ENCODE measurements at regions not wholly inside any gene's neighbourhood (a gene's known extent, or its start where the extent isn't known, plus 50 kb on each side); places are given as distances from the start of the nearest gene placed in this dataset.

GRCh38 chr16:48816393-48816792 lies 206.4 kb upstream of the N4BP1 start:
- Histone ChIP-seq H3K9me3 (no peaks in the 10 kb centered on the region), H3K4me1 (no peaks in the 10 kb centered on the region), H3K27me3 (peaks cover 9% of the 10 kb centered on the region), H3K4me3 (no peak overlapping the region), H3K27ac (no peak overlapping the region), H3K36me3 (no peaks in the 10 kb centered on the region)
- no peak for TF ChIP-seq POLR2A (IDR thresholded peaks at IDR 0.05)
- intact Hi-C loops (cut with DNase I; ENCODE audit: low total_unique reads) (no loop called here), in situ Hi-C loops (cut with MboI; ENCODE audit: low pct_ligation_motif_present in 1 of 4, low pct_unique_long_range_greater_than_20kb in 1 of 4, low sequenced_read_pairs in 3 of 4) (no loop called here)
- DNase-seq: no peak

- no peak overlapping the region for H3K4me3 ChIP-seq
- DNase-seq: no peak
- H3K9me3 ChIP-seq: no peaks in the 10 kb centered on the region
- intact Hi-C loops (cut with DNase I; ENCODE audit: low total_unique reads) (no loop called here), in situ Hi-C loops (cut with MboI; ENCODE audit: low pct_ligation_motif_present in 1 of 4, low pct_unique_long_range_greater_than_20kb in 1 of 4, low sequenced_read_pairs in 3 of 4) (no loop called here)
- TF ChIP-seq EP300 (IDR thresholded peaks at IDR 0.05; ENCODE audit: low read depth) (no peak), POLR2A (IDR thresholded peaks at IDR 0.05) (no peak)
- H3K27me3 ChIP-seq: peaks cover 22% of the 10 kb centered on the region
- 33 to 68% methylated on average over 1 to 8 of the region's 8 CpGs for WGBS, 2 donors (ENCODE audit: low coverage in 1 of 2)
- no peak overlapping the region for H3K27ac ChIP-seq
- H3K36me3 ChIP-seq: no peaks in the 10 kb centered on the region
- no peaks in the 10 kb centered on the region for H3K4me1 ChIP-seq
Measured at GRCh38 chr16:48814994-48815393, 205.0 kb upstream of the N4BP1 start.

DNA sequence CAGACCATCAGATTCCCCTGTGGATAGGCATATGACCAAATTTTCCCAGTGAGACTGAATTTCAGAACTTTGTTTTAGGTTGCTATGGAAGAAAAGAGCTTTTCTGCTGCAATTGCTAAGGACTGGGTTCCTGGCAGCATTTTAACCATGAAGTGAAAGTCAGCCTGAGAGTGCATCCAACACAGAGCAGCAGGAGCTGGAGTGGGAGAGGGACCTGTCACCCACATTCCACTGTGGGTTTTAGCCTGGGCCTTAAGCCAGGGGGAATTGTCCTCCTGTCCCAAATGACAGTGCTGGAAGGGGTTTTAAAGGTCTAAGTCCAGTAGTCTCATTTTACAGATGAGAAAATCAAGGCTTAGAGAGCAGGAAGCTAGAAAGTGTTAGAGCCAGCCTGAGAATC lies 203.5 kb upstream of the N4BP1 start:
- in situ Hi-C loops (cut with MboI; ENCODE audit: low pct_ligation_motif_present in 1 of 4, low pct_unique_long_range_greater_than_20kb in 1 of 4, low sequenced_read_pairs in 3 of 4): no loop called here
- no peak for TF ChIP-seq POLR2AphosphoS5 (IDR thresholded peaks at IDR 0.05)
- TF ChIP-seq CTCF (IDR thresholded peaks at IDR 0.05): no peak
- no peaks in the 10 kb centered on the region for H3K9me3 ChIP-seq
- no peaks in the 10 kb centered on the region for H3K4me1 ChIP-seq
- H3K27ac ChIP-seq: no peak overlapping the region
- H3K27me3 ChIP-seq: peaks cover 32% of the 10 kb centered on the region
- no peaks in the 10 kb centered on the region for H3K36me3 ChIP-seq
- intact Hi-C loops (cut with DNase I; ENCODE audit: low total_unique reads): no loop called here
- no peak overlapping the region for H3K4me3 ChIP-seq
- DNase-seq: no peak

DNA sequence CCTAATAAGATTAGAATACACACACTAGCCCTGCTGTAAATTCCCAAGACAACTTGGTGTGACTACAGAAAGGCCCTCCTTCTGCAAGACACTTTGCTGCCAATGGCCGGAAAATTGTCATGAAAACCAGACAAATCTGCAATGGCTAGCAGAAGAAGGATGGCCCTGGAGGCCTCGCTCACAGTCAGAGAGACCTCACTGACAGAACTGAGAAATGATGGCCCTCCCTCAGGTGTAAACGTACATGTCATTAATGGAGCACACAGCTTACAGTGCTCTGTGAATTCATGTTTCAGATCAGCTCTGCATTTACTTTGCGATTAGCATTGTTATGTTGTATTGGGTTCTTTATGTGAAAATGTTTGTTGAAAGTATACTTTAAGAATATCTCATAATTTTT lies 202.9 kb upstream of the N4BP1 start:
- intact Hi-C loops (cut with DNase I; ENCODE audit: low total_unique reads) (no loop called here), in situ Hi-C loops (cut with MboI; ENCODE audit: low pct_ligation_motif_present in 1 of 4, low pct_unique_long_range_greater_than_20kb in 1 of 4, low sequenced_read_pairs in 3 of 4) (no loop called here)
- DNase-seq: no peak
- 72 to 86% methylated on average over 2 to 4 of the region's 4 CpGs for WGBS, 2 donors (ENCODE audit: low coverage in 1 of 2)
- Histone ChIP-seq H3K27ac (no peak overlapping the region), H3K36me3 (no peaks in the 10 kb centered on the region), H3K27me3 (peaks cover 32% of the 10 kb centered on the region), H3K4me1 (no peaks in the 10 kb centered on the region), H3K9me3 (no peaks in the 10 kb centered on the region), H3K4me3 (no peak overlapping the region)
- no peak for TF ChIP-seq CTCF (IDR thresholded peaks at IDR 0.05)
- TF ChIP-seq EP300 (IDR thresholded peaks at IDR 0.05; ENCODE audit: low read depth): no peak
- no peak for TF ChIP-seq POLR2A (IDR thresholded peaks at IDR 0.05)
- no peak for TF ChIP-seq POLR2AphosphoS5 (IDR thresholded peaks at IDR 0.05)

GRCh38 chr16:48811478-48811877 lies 201.5 kb upstream of the N4BP1 start:
- H3K4me1 ChIP-seq: no peaks in the 10 kb centered on the region
- no peak overlapping the region for H3K27ac ChIP-seq
- WGBS, 2 donors (ENCODE audit: low coverage in 1 of 2): 16 to 38% methylated on average over 4 to 11 of the region's 11 CpGs
- no peak overlapping the region for H3K4me3 ChIP-seq
- H3K27me3 ChIP-seq: peaks cover 32% of the 10 kb centered on the region
- H3K36me3 ChIP-seq: no peaks in the 10 kb centered on the region
- no peaks in the 10 kb centered on the region for H3K9me3 ChIP-seq
- intact Hi-C loops (cut with DNase I; ENCODE audit: low total_unique reads) (no loop called here), in situ Hi-C loops (cut with MboI; ENCODE audit: low pct_ligation_motif_present in 1 of 4, low pct_unique_long_range_greater_than_20kb in 1 of 4, low sequenced_read_pairs in 3 of 4) (no loop called here)
- DNase-seq: no peak
- TF ChIP-seq POLR2A (IDR thresholded peaks at IDR 0.05) (no peak), EP300 (IDR thresholded peaks at IDR 0.05; ENCODE audit: low read depth) (no peak), POLR2AphosphoS5 (IDR thresholded peaks at IDR 0.05) (no peak), CTCF (IDR thresholded peaks at IDR 0.05) (no peak)
